ENCODE measurements at regions not wholly inside any gene's neighbourhood (a gene's known extent, or its start where the extent isn't known, plus 50 kb on each side); places are given as distances from the start of the nearest gene placed in this dataset.

GRCh38 chr18:64936671-64937070 is 787.8 kb upstream of the LINC00305 start:
- TF ChIP-seq CTCF (IDR thresholded peaks at IDR 0.05): no peak
- no peak for TF ChIP-seq POLR2A (IDR thresholded peaks at IDR 0.05)

Measured in body of pancreas (tissue), 4 donors.